NCI-H2081 (cell line): ENCODE measurements at regions not wholly inside any gene's neighbourhood (a gene's known extent, or its start where the extent isn't known, plus 50 kb on each side); places are given as distances from the start of the nearest gene placed in this dataset.
"Not testable (repeated sequence)": the region's sequence is repeated elsewhere in the genome, so short reads cannot be mapped to it uniquely, and the experiment has no call there.

ENCODE experiments used
- DNase-seq, 2 experiments: peaks; one replicate each; lab custom pipeline; 2025; lab: John Stamatoyannopoulos, UW

GRCh38 chr6:104676679-104677078, 183.0 kb downstream of the HACE1 start:
- DNase-seq: not testable (repeated sequence)

GRCh38 chr6:104675161-104675560, 184.6 kb downstream of the HACE1 start:
- not testable (repeated sequence) for DNase-seq

GRCh38 chr6:104673078-104673477, 186.6 kb downstream of the HACE1 start:
- DNase-seq: not testable (repeated sequence)

GRCh38 chr6:104671591-104671891, 188.2 kb downstream of the HACE1 start:
- not testable (repeated sequence) for DNase-seq

GRCh38 chr6:104670834-104671590, 188.7 kb downstream of the HACE1 start:
- DNase-seq: not testable (repeated sequence)

- no peak for DNase-seq
These were observed 190.2 kb downstream of the HACE1 start for GRCh38 chr6:104669483-104669882.

GRCh38 chr6:104656235-104656634, 203.5 kb downstream of the HACE1 start:
- no peak for DNase-seq

GRCh38 chr6:104653781-104654180, 205.9 kb downstream of the HACE1 start:
- DNase-seq: no peak

- DNase-seq: no peak
These were observed 211.4 kb downstream of the HACE1 start for GRCh38 chr6:104648347-104648746.

GRCh38 chr6:104644848-104645247, 214.9 kb downstream of the HACE1 start:
- DNase-seq: no peak

- DNase-seq: no peak
These were observed 216.8 kb downstream of the HACE1 start for GRCh38 chr6:104642871-104643270.

GRCh38 chr6:104640761-104641160, 219.0 kb downstream of the HACE1 start:
- DNase-seq: no peak

GRCh38 chr6:104640150-104640700, 219.5 kb downstream of the HACE1 start:
- no peak for DNase-seq

GRCh38 chr6:104639668-104640067, 220.1 kb downstream of the HACE1 start:
- no peak for DNase-seq

GRCh38 chr6:104638841-104639290, 220.9 kb downstream of the HACE1 start:
- DNase-seq: no peak

- no peak for DNase-seq
These were observed 226.6 kb downstream of the HACE1 start for GRCh38 chr6:104633125-104633524.

- DNase-seq: no peak
These were observed 227.1 kb downstream of the HACE1 start for GRCh38 chr6:104632588-104632987.

GRCh38 chr6:104630955-104631354, 228.8 kb downstream of the HACE1 start:
- DNase-seq: no peak

- DNase-seq: no peak
These were observed 229.2 kb downstream of the HACE1 start for GRCh38 chr6:104630522-104630921.

GRCh38 chr6:104629826-104630225, 229.9 kb downstream of the HACE1 start:
- DNase-seq: no peak

GRCh38 chr6:104625536-104625935, 234.2 kb downstream of the HACE1 start:
- DNase-seq: no peak

- no peak for DNase-seq
These were observed 236.5 kb downstream of the HACE1 start for GRCh38 chr6:104623052-104623690.

- no peak for DNase-seq
These were observed 238.3 kb downstream of the HACE1 start for GRCh38 chr6:104621396-104621795.
